ENCODE measurements at regions not wholly inside any gene's neighbourhood (a gene's known extent, or its start where the extent isn't known, plus 50 kb on each side); places are given as distances from the start of the nearest gene placed in this dataset.
A peak's percentile ranks its signal among the peaks of the same experiment; 100 is the strongest.
"Not testable (repeated sequence)": the region's sequence is repeated elsewhere in the genome, so short reads cannot be mapped to it uniquely, and the experiment has no call there.

DNA sequence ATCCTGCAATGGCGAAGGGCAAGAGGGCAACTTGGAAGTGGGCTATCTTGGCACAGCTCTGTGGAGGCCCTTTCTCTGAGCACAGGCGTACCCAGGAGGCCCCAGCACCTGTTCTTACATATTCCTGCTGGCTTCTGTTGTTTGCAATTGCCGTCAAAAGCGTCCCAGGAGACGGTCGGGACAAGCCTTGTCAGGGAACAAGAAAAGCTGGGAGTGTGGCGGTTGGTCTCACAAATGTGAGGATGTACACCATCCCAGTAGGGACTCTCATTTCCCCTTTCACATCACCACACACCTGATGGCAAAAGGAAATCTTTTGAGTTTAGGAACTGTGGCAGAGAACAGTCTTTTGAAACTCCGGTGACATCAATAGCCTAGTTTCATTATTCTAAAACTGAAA, 94.7 kb upstream of the EFEMP1 start:
- DNase-seq (ENCODE audit: extremely low read depth, low read depth) = no peak

DNA sequence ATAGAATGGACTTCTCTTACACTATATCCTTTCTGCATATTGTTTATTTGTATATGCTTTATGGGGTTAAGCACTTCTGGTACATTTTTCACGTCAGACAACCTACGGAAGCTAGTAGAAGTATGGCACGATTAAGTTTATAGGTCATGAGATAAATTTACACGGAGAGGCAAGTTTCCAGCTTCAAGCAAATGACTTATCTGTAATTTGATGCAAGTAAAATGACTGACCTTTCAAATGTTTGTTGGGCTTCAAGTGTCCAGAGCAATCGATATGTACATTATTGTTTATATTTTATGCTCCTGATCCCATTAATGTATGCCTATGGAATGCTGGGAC, 97.5 kb upstream of the EFEMP1 start:
- peak; percentile 15 for DNase-seq (ENCODE audit: extremely low read depth, low read depth)

DNA sequence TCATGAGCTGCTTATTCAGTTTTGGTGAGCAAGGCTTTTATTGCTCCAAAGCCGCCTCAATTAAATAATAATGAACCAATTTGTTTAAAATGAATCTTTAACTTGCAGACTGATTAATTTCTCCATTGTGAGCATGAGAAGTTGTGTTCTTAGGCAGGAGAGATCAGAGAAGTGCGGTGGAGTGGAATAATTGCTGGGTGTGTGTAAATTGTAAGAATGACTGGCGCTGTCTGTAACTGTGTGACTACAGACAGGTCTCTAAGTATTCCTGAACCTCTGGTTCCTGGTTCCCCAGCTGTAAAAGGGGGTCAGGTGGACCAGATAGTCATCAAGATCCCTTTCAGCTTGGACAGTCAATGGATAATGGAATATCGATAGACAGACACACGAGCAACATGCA, 98.0 kb upstream of the EFEMP1 start:
- DNase-seq (ENCODE audit: extremely low read depth, low read depth) = no peak

DNA sequence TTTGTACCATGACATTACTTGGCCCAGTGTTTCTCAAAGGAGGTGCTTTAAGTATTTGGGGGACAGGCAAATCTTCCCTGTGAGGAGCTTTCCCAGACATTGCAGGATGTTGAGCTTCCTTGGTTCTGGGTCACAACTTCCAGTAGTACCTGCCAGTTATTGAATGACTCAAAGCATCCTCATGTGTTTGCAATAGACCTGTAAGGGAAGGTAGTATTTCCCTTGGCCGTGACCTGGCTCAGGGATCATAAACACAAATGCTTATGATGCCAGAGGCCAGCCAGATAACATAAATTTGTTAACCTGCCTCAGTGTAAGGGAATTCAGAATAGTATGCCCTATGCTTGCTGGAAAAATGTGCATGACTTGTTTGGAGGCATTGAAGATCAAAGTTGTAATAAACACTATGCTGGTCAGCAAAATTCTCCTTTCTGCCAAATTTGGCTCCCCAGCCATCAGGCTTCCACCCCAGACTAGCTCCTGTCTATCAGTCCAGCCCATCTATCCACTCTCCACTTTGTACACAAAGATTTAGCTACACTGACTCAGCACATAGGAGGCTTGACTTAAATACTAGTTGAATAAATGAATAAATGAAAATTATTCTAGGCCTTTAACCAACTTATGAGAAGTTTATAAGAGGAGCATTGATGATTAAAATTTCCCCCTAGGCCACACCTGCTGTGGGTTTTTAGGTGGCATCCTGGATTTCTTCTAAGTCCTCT, 102.0 kb upstream of the EFEMP1 start:
- DNase-seq (ENCODE audit: extremely low read depth, low read depth) = no peak

DNA sequence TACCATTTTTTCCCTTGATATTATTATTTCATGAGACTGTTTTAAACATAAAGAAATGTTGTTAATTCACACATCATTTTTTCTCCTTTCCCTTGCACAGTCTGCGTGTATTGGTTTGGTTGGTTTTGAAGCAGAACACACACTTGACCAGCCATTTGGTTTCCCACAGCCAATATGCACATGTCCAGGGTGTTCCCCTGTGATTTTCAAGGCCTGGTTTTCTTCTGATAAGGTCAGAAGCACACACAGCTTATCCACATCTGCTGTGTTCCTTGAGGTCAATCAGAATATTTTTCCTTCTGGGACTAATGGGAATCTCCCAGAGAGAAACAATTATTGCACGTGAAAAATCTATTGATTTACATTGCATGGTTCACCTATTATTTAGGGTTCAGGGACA, 103.2 kb upstream of the EFEMP1 start:
- no peak for DNase-seq (ENCODE audit: extremely low read depth, low read depth)

DNA sequence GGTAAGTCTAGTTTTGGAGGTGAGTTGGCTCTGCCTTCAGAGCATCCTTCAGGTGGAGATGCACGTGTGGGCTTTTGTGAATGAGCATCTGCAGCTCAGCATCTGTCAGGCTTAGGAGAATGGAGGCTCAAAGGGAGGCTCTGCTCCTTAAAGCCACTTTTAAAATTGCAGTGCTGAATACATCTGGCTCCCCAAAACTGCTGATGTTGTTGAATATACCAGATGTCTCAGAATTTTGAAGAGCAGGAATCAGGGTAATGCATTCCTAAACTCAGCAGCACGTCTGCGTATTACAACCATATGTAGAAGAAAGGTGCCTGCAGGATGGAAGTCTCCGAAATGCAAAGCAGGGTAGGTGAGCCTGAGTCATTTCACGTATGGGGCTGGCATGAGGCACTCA, 106.5 kb upstream of the EFEMP1 start:
- no peak for DNase-seq (ENCODE audit: extremely low read depth, low read depth)

DNA sequence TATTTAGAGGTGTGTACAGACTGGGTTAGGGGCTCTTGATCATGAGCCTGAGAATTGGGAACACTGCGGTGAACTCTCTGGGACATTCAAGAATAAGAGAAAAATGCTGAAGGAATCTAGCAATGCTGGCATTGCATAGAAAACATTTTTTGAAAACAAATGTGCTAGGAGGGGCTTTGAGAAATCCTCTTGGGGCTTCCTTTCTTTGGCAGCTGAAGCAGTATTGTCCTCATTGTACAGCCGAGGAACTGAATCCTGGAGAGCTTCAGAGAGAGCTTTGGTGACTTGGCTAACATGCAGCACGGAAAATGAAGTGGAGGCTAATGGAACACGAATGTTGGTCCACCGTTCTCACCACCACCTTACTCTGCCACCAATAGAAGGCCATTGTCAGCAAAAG, 107.3 kb upstream of the EFEMP1 start:
- no peak for DNase-seq (ENCODE audit: extremely low read depth, low read depth)

DNA sequence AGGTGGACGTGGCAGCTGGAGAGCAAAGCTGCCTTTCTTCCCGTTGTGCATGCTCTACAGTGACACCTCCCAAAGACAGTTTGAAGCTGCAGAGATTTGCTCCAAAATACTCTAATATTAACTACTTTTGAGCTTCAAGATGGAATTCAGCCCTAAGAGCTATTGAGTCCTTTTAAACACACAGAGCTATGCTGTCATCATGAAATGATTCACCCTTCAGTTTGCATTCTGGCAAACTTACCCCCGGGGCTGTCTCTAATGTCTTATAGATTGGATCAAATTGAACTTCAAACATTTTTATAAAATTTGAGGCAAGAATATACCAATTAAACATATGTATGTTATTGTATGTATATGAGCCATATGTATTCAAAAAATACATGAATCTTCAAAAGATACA, 110.7 kb upstream of the EFEMP1 start:
- no peak for DNase-seq (ENCODE audit: extremely low read depth, low read depth)

DNA sequence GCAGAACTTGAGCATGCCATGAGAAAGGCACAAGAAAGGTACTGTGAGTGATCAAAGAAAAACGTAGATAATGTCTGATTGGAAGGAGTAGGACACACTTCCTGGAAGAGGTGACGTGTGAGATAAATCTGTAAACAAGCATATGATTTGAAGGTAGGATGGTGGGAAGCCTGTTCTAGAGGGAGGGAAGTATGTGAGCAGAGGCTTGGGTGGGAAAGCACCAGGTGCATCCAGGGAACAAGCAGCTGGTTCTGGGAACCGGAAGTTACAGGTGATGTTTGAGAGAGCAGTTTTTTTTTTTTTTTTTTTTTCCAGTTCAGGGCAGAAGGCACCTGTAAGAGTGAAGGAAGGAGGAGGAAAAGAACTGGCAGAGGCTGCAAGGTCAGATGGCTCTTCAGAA, 116.6 kb upstream of the EFEMP1 start:
- no peak for DNase-seq (ENCODE audit: extremely low read depth, low read depth)

DNA sequence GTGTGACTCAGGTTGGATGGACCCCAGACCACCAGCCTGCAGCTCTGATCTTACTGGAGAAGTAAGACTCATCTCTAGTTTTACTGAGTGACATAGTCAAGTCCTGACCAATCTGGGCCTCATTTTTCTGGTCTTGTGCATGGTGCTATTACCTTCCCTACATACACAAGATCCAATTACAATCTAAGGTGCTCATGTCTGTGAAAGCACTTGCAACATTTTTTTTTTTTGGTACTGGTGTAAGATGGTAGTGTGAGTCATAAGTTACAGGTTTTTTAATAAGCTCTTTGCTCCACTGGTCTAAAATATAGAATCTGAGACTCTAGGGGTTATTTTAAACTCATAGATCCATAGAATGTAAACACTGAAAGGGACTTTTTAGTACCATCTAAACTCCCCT, 117.3 kb upstream of the EFEMP1 start:
- no peak for DNase-seq (ENCODE audit: extremely low read depth, low read depth)

DNA sequence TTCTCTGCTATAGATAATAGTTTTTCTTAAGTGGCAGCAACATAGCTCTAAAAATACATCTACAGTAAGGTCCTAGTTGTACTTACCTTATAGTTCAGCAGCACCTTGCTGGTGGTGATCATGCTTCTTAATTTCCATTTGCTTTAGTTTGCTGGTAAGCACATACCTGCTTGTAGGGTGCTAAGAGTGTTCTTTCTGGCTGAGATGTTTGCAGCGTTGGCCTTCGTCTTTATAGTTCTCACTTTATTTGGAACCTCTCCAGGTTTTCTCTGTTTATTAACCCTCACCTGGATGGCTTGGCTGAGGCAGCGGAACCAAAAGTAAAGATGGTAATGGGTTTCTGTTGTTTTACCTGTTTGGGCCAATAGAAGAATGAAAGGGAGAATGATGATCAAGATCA, 123.6 kb upstream of the EFEMP1 start:
- DNase-seq (ENCODE audit: extremely low read depth, low read depth) = no peak

DNA sequence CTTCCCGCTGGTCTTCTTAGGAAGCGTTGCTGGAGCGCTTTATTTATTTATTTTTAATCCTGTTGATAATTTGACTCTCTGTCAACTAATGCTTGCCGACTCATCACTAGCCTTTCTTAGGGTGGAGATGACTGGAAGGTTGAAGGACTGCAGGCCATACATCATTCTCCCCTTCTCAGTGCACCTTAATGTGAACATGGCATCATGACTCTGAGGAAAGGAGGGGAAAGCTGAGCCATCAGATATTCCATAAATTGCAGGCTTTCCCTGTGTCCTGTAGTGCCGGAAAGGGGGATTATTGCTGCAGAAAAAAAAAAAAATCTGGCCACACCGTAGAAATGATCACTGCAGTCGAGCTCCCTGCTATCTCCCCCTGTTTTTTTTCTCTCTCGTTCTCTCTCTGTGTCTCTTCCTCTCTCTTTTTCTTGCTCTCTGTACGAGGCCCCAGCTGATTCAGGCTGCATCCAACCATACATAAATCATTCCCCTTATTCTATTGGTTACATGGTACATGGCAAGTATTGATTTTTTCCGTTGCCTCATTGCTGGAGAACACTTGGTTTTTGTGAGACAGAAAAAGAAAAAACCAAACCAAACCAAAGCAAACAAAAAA, 125.8 kb upstream of the EFEMP1 start:
- DNase-seq (ENCODE audit: extremely low read depth, low read depth) = no peak

DNA sequence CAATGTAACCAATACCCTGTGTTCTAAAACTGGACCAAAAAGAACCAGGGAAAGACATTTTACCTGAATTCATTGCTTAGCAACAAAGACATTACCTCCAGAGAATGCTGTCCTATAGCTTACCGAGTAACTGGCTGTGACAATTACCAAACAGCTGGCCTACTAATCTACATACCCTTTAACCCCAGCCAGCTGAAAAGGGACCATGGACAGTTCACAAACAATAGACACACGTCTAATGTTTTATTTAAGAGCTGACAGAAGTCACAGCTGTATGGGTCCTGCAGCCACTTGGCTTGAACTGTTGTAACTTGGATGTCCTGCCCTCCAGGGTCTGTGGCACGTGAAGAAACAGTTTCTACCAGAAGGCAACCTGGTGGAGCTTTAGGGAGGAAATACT, 130.1 kb upstream of the EFEMP1 start:
- no peak for DNase-seq (ENCODE audit: extremely low read depth, low read depth)

DNA sequence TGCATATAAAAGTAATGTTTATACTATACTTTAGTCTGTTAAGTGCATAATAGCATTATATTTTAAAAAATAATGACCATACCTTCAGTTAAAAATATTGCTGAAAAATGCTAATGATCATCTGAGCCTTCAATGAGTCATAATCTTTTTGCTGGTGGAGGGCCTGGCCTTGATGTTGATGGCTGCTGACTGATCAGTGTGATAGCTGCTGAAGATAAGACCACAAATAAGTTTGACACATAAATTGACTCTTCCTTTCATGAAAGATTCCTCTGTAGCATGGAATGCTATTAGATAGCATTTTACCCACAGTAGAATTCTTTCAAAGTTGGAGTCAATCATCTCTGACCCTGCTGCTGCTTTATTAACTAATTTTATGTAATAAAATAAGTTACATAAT, 128.4 kb upstream of the CCDC85A start:
- DNase-seq (ENCODE audit: extremely low read depth, low read depth) = no peak

DNA sequence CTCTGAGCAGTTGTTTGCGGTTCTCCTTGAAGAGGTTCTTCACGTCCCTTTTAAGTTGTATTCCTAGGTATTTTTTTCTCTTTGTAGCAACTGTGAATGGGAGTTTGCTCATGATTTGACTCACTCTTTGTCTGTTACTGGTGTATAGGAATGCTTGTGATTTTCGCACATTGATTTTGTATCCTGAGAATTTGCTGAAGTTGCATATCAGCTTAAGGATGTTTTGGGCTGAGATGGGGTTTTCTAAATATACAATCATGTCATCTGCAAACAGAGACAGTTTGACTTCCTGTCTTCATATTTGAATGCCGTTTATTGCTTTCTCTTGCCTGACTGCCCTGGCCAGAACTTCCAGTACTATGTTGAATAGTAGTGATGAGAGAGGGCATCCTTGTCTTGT, 122.5 kb upstream of the CCDC85A start:
- not testable (repeated sequence) for DNase-seq (ENCODE audit: extremely low read depth, low read depth)

DNA sequence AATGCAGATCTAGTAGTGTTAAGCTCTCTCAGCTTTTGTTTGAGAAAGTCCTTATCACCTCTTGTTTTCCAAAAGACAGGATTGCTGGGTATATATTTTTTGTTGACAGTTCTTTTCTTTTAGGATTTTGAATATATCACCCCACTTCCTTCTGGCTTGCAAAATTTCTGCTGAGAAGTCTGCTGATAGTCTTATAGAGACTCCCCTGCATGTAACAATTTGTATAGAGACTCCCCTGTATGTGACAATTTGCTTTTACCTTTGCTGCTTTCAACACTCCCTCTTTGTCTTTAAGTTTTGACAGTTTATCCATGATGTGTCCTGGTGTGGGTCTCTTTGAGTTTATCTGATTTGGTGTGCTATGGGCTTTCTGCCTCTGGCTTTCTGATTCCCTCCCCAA, 115.0 kb upstream of the CCDC85A start:
- DNase-seq (ENCODE audit: extremely low read depth, low read depth) = no peak

DNA sequence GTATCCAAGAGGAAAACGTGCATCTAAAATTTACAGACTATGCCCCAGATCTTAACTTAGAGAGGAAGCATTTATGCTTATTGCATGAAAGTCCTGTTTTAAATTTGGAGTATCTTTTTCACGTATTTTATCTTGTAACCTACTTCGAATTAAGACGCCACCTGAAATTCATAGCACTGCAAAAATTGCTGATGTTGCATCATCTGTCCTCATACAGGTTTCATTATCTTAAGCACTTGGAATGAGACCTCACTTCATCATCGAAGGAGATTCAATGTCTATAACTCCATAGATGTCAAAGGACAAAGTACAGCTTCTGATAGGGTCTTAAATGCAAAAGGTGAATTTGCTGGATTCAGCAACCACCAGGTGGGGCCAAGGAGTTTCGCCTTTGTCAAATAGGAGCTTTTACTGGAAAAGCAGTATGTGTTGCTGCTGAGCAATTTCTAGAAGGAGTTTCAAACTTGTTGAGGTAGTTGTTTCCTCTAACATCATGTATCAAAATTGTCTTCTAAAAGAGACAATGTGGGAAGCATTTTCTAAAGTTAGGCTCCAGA, 106.4 kb upstream of the CCDC85A start:
- peak; percentile 5 for DNase-seq (ENCODE audit: extremely low read depth, low read depth)

DNA sequence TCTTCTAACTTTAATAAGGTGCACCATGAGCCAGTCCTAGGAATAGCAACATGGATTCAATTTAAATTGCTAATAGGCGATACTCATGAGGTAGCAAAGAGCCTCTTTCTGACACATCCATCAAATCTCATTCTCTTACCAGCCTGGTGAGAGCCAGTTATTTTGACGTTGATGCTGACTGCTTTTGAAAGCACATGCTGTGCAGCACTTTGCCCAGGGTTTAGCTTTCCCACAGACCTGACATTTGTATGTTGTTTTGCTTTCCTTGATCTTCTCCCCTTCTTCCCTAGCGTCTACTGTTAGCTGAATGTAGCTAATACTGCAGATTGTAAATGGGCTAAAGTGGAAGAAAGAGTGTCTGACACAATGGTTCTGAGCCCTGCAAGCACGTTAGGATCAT, 101.1 kb upstream of the CCDC85A start:
- DNase-seq (ENCODE audit: extremely low read depth, low read depth) = no peak

DNA sequence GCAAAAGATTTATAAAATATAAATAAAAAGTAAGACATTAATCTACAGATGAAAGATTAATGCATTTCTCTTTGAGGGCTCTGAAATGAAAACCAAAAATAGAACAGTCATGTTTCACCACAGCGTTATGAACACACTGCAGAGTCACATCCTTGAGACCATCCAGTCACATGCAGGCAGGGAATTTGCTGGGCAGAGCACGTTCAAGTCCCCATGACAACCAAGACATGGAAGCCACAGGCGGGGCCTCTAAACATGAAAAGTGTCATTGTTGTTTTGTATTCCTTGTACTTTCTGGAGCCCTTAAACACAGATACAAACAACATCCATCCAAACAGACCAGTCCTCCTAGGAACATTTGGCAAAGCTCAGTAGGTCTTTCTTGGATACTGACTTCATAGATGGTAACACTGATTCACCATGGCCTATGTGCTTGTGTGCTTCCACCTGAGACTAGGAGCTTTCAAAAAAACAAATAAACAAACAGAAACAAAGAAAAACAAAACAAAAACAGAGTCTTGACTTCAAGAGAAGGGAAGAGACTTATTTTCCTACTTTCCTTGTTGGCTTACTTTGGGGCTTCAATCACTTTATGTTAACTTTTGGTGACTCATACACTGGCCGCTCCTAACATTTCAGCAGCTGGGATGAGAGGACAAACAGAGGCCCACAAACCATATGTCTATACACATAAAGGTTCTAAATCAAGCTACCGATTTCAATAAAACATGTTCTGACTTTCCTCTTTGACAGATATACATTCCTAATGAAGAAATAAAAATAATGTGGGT, 99.5 kb upstream of the CCDC85A start:
- no peak for DNase-seq (ENCODE audit: extremely low read depth, low read depth)

DNA sequence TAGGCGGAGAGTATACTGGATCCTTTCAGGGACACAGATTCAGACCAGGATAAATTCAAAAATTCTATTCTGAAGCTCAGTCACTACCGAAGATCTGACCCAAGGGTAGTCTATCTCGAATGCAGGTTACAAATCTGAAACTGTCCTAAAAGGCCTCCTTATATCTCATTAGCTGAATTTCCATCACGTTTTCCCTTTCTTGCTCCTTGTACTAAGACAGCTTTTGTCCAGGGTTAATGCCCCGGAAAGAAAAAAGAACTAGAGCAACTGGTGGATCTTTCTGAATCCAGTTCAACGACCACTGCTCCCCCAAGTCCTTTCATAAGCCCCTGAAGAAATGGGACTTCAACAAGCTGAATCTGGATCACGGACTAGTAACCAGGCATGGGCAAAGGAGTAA, 97.5 kb upstream of the CCDC85A start:
- DNase-seq (ENCODE audit: extremely low read depth, low read depth) = no peak

DNA sequence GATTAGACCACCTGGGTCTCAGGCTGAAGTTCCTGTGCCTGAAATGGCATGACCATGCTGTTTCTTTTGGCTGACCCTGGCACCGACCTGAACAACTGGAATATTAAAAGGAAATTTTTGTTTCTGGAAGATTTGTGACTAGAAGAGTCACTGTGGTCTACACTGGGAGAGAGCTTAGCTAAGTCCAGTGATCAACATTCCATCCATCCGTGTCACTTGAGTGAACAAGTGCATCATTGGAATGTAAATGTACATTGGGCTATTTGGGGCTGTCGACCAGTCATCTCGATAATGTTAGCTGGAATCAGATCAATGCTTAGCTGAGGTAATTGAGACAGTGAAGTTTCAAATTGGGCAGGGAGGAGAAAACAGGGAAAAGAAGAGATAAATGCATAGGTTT, 95.4 kb upstream of the CCDC85A start:
- DNase-seq (ENCODE audit: extremely low read depth, low read depth) = no peak

DNA sequence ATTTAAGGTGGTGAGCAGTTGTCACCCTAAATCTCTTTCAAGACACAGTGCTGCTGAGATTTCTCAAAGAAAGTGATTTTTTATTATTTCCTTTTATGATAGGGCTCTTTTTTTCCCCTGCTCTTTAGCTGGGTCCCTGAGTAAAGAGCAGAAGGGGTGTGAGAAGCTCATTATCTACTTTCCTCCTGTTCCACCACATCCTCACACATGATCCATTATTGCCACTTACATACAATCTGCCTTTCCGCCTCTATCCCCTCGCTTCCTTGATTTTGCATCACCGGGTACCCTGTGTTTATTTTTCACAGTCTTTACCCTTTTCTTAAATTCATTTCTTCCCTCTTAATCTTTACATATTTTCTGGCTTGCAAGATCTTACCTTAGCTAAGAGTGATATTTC, 93.9 kb upstream of the CCDC85A start:
- no peak for DNase-seq (ENCODE audit: extremely low read depth, low read depth)
